DOHH2 (cell line): ENCODE measurements at regions not wholly inside any gene's neighbourhood (a gene's known extent, or its start where the extent isn't known, plus 50 kb on each side); places are given as distances from the start of the nearest gene placed in this dataset.

Experiments
- CTCF ChIP-seq: fragments of 200-600 bp; sonication (generic); IDR thresholded peaks from one replicate; pipeline ENCODE4 v1.5.1; 2014; ENCODE audit warnings: antibody characterized with exemption, mild to moderate bottlenecking, low read depth, low read length; ENCODE audit not compliant: poor library complexity, severe bottlenecking
- EZH2phosphoT487 ChIP-seq: fragments of 200-600 bp; sonication (generic); IDR thresholded peaks from 2 replicates; pipeline ENCODE4 v1.6.1; 2017; ENCODE audit warnings: borderline replicate concordance, mild to moderate bottlenecking, antibody characterized with exemption, low read length, moderate library complexity, mixed read lengths

- TF ChIP-seq CTCF: no peak
- TF ChIP-seq EZH2phosphoT487: no peak
Measured at GRCh38 chr3:21140785-21141184, 610.2 kb downstream of the ZNF385D start.
